AG09319 (cell line): ENCODE measurements at regions not wholly inside any gene's neighbourhood (a gene's known extent, or its start where the extent isn't known, plus 50 kb on each side); places are given as distances from the start of the nearest gene placed in this dataset.

ENCODE experiments used
- DNase-seq: peaks from one replicate; pipeline ENCODE4 v3.0.0-alpha.2; 2010; ENCODE audit warnings: low read depth; ENCODE audit errors: extremely low read depth
- CTCF ChIP-seq: IDR thresholded peaks from 2 replicates; pipeline ENCODE4 v1.5.1; 2011; ENCODE audit warnings: low read depth, mild to moderate bottlenecking, inconsistent platforms, low read length, moderate library complexity

- no peak for TF ChIP-seq CTCF
These were observed 303.9 kb downstream of the OTUD1 start for GRCh38 chr10:23742807-23743206.

GRCh38 chr10:23754179-23754578 is 315.3 kb downstream of the OTUD1 start:
- DNase-seq, result no peak
- no peak for TF ChIP-seq CTCF

More at GRCh38 chr10:23742807-23743206, 303.9 kb downstream of the OTUD1 start:
- no peak for DNase-seq

GRCh38 chr10:23754941-23755340 is 316.1 kb downstream of the OTUD1 start:
- no peak for DNase-seq
- TF ChIP-seq CTCF, result no peak

GRCh38 chr10:23755556-23755955 is 316.7 kb downstream of the OTUD1 start:
- no peak for TF ChIP-seq CTCF
- DNase-seq, result no peak

- TF ChIP-seq CTCF, result no peak
- DNase-seq, result no peak
These were observed 329.4 kb downstream of the OTUD1 start for GRCh38 chr10:23768281-23768680.

GRCh38 chr10:23777153-23777552 is 338.3 kb downstream of the OTUD1 start:
- no peak for TF ChIP-seq CTCF

GRCh38 chr10:23779301-23779700 is 340.4 kb downstream of the OTUD1 start:
- TF ChIP-seq CTCF, result no peak
- no peak for DNase-seq

More at GRCh38 chr10:23777153-23777552, 338.3 kb downstream of the OTUD1 start:
- DNase-seq, result no peak
